HG03175 (cell line): ENCODE measurements at regions not wholly inside any gene's neighbourhood (a gene's known extent, or its start where the extent isn't known, plus 50 kb on each side); places are given as distances from the start of the nearest gene placed in this dataset.
"Not testable (repeated sequence)": the region's sequence is repeated elsewhere in the genome, so short reads cannot be mapped to it uniquely, and the experiment has no call there.

Experiments used
- ATAC-seq: cut with Tn5 transposase; IDR thresholded peaks from one replicate; pipeline ENCODE4 v1.9.1; 2021; ENCODE audit warnings: mild to moderate bottlenecking, moderate library complexity; ENCODE audit not compliant: unreplicated experiment

DNA sequence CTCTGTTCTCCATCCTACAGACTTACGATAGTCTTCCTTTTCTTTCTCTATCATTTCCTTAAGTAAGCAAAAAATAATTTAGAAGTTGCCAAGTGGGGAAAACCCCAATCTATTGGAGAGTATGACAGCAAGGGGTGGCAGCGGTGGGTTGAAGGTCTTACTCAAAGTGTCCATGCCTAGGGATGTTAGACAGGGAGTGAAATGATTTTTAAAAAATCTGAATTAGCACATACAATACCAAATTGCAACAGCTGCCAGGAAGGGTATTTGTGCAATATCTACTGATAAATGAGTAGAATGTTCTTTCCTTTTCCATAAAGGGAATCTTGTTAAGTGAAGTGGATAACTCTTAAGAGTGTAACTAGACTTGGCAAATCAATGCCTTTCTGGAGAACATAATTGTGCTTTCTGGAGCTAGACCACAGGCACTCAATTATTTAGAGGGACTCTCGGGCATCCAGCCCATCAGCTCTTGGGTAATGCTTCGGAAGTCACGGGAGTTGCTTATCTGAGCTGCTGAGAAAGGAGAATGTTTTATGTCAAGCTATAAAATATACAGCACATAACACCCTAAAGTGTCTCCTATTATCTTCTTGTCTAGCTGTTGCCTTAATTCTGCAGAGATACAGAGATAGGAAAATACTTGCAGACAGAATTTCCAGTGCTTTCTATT is 151.5 kb downstream of the KCNJ2 start:
- no peak for ATAC-seq

DNA sequence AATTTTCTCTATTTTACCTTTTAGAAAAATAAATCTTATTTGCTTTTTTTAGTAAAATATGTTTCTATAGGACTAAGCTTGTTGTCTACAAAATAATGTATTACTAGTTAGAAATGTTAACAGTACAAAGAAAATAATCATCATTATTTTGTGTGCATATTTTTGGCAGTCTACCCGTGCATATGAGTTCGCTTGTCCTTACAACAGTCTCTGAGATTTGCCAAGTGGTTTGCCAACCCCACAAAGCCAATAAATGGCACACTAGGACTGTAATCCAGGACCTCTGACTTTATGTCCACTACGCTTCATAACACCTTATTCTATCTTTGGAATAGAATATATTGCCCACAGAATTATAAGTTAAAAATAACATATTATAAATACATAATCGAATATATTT is 152.0 kb downstream of the KCNJ2 start:
- no peak for ATAC-seq

DNA sequence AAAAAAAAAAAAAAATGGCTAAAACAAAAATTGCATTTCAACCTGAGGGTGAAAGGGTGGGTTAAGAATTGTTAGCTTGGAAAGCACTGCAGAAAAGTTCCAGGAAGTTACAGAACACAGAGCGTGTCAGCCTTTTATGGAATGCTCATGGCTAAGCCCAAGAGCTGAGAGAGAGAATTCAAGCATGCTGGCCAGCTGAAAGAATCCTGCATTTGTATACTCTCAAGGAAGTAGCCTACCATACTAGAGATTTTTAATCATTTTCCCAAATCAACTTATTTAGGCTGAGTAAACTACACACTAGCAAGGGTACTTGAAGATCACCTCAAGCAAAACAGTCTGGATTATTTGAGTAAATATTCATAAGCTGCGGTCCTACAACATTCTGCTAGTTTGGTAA is 153.9 kb downstream of the KCNJ2 start:
- ATAC-seq: no peak

DNA sequence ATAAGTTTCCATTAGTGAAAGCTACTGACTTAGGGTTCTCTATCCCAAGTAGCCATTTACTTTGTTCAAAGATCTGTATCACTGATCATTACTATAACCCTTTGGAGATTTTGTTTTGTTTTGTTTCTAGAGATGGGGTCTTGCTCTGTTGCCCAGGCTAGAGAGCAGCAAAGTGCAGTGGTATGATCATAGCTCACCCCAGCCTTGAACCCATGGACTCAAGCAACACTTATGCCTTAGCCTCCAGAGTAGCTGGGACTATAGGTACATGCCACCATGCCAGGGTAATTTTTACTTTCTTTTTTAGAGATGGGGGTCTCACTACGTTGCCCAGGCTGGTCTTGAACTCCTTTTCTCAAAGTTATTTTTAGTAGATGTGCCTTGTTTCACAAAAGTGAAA is 154.7 kb downstream of the KCNJ2 start:
- no peak for ATAC-seq

DNA sequence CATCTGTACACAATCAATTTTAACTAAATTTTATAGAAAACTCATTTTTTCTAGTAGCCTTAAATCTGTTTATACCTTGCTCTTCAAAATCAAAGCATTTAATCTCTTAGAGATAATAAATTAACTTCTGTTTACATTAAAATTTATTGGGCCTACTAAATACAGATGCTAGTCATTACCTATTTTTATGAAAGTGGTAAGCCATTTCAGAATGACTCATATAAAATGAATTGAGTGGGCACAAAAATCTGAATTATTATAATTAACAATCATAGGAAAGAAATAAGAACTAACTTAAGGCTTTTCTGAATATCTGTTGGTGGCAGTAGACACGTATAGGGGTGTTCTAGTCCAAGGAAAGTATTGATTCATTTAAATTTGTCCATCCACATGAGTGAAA is 157.9 kb downstream of the KCNJ2 start:
- ATAC-seq: no peak

DNA sequence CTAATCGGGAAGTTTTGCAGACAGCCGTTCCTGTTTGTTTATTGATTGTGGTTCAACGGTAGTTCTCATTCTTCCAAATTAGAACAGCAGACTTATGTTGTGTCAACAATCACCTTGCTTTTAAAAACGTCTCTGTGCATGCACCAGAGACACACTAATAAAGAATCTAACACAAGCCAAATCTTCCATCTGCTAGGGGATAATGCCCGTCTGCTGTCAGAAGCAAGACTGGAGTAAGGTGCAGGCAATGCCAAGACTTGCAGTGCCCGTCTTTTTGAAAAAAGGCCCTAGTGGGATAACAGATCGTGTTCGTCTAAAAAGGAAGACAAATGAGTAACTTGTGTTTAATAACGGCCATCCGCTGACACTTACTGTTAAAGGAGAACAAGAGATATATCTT is 158.4 kb downstream of the KCNJ2 start:
- ATAC-seq: no peak

DNA sequence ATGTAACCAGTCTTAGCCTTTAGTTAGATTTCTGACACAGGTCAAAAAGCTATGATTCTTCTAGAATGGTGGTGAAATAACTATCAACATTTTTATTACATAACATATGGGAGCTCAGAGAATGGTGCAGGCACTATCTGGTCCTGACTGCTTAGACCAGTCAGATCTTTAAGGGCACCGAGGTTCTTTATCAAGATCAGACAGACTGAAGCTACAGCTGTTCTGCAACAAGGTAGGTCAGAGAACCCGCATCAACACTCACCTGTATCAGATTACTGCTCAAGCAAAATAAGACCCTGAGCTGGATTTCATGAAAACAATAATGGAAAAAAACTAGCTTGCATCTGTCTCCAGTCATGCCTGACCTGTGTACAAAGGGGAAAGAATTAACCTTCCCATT is 160.4 kb downstream of the KCNJ2 start:
- no peak for ATAC-seq

DNA sequence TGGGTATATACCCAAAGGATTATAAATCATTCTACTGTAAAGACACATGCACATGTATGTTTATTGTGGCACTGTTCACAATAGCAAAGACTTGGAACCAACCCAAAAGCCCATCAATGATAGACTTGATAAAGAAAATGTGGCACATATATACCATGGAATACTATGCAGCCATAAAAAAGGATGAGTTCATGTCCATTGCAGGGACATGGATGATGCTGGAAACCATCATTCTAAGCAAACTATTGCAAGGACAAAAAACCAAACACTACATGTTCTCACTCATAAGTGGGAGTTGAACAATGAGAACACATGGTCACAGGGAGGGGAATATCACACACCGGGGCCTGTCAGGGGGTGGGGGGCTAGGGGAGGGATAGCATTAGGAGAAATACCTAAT is 161.7 kb downstream of the KCNJ2 start:
- not testable (repeated sequence) for ATAC-seq

DNA sequence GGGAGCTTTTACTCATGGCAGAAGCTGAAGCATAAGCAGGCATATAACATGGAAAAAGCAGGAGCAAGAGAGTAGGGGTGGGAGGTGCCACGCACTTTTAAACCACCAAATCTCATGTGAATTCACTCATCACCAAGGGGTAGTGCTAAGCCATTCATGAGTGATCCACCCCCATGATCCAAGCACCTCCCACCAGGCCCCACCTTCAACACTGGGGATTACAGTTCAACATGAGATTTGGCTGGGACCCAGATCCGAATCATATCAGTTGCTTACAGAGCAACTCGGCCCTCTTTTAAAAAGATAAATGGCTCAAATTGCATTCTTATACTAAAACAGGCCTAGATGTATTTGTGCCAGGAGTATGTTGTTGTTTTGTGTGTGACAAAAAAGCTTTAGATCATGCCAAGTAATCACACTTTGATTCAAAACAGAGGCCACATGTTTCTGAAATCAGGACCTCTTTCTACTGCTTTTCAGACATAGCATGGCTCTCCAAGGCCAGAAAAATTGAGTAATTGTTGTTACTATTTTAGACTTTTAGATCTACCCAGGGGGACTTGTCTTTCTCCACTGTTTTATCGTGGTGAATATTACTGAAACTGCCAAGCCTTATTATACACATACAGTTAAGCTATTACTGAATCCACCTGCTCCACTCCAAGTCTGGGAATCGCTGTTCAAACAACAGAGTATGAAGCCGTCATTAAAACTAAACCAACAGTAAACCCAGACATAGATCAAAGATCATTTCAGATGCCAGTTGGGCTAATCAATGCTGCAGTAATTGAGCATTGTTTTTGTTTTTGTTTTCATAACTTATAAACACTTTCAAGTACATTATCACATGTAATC is 163.3 kb downstream of the KCNJ2 start:
- no peak for ATAC-seq

DNA sequence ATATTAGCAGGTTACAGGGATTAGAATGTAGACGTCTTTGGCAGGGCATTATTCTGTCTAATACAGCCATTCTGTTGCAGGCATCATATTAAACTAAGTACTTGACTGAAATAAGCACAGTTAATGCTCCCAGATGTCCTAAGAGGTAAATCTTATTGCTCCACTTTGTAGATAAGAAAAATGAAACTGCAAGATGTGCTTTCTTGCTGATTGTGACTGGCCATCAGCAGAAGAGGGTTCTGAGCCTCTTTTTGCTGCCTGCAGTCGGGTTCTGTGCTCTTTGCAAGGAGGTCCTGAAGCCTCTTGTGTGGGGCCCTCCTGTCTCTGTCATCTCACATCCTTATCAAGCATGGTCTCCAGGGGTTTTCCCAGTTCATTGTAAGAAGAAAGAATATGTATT is 167.1 kb downstream of the KCNJ2 start:
- ATAC-seq: no peak

DNA sequence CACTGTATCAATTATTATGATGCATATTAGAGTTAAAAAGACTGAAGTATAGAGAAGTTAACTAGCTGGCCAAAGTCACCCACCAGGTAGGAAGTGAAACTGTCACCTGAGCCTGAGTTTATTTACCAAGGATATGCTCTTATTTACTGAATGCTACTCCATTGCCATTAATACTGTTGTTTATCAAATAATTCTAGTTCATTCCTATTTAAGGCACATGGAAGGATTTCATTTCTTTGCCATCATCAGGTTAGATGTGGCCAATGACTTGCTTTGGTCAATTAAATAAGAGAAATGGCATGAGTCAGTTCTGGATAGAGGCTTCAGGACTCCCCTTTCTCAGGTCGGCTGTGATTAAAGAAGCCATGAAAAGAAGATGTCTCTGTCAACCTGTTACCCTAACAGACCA is 169.6 kb downstream of the KCNJ2 start:
- no peak for ATAC-seq

DNA sequence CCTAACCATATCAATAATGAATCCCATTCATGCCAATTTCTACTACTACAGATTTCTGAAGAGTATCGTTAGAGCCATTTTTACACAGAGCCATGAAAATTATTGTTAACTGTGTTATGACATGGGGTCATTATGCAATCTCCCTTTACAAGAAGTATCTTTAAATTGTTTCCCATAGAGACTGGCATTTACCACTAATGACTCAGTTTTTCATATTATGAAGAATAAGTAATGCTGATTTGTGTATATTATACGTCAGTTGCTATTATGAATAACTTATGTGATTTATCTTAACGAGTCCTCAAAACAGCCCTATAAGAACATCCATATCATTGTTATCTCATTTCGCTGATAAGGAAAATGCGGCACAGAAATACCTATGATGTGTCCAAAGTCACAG is 173.8 kb downstream of the KCNJ2 start:
- ATAC-seq: no peak

DNA sequence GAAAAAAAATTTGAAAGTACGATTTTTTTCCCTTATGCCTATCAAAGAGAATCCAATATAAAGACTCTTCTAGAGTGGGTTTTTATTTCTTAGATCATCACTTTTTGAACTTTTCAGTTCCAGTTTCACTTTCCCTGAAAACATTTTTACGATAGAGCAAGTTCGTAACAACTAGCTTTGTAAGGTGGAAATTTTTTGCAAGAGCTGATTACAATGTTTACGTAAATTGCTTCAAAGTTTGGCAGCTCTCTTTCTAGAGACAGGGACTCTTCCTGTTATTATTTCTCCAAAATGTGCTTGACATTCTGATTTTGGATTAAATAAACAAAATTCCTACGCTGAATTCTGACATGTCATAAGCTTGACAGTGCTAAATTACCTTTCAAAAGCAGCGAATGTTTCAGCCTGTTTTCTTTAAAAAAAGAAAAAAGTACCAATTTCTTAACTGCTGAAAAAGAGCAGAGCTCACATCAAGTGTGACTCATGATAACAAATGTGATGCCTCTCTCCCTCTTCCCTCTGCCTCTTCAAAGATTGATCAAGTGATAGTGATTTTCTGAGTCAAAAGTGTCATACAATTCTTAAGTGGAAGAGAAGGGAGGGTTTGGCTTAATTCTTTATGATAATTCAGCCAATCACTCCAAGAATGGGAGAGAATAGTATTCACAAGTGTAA is 175.2 kb downstream of the KCNJ2 start:
- no peak for ATAC-seq

DNA sequence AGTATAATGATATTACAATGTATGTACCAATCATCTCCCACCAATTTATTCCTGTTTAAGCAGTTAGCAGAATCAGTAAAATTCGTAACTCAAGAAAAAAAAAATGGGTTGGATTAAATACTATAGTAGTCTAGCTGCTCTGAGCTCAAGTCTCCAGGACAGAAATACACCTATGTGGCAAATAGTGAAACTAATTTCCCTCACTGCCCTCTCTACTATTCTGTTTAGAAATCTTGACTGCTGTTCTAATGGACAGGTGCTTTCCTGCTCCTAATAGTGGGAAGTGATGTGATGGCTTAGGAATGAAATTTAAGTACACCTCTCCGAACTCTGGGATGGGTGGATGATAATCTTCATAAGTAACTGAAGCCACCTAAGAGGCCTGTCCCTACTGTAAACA is 175.7 kb downstream of the KCNJ2 start:
- ATAC-seq: no peak

DNA sequence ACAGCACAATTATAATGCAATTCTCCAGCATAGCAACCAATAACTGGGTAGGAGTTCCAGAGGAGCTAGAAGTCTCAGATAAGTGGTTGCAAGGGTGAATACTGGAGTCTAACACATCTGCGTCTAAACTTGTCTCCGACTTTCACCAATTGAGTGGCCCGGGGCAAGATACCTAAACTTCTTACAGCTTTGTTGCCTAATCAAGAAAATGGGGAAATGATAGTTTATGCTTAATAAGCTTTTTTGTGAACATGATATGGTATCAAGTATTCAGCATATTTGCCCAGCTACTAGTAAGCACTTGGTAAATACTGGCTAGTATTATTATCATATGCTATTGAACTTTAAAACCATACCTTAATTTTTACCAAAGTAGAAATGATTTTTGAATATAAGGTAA is 183.5 kb downstream of the KCNJ2 start:
- no peak for ATAC-seq

DNA sequence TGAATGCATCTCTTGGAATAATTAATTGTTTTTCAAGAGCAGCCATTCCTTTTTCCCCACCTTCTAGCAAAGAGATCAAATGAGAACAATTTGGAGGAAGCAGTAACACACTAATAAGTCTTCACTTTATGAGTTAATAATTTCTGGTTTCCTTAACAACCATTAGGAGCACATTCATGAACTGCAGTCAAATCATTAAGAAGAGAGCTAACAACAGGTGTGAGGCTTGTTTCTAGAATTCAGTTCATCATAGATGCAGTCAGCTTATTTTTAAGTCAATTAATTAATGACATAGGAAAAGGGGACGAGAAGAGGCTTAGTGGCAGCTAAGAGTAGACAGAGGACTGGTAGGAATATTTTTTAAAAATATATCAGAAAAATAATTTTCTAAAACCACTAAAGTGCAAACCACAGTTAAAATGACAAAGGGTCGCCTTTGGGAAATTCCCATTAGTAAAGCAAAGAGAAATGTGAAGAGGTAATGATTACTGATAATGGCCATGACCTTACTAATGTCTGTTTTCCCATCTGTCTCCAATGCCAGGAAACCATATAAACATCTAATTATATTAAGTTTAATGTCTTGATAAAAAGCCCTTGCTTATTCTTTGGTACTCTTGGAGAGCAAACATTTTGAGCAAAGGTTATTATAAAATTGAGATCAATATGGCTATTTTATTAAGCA is 184.2 kb downstream of the KCNJ2 start:
- ATAC-seq: no peak

DNA sequence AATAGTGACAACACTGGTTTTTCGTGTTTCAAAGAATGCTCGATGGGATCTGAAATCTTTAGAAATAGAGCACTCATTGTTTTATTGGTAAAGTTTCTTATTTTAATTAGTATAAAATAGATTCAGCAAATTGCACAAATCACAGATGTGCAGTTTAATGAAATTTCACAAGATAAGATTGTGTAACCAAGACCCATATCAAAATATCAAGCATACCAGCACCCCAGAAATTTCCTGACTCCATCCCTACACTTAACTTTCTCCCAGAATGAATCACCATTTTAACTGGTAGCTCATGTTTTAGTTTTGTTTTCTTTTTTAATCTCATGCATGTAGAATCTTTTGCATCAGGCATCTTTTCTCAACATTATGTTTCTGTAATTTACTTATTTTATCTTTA is 185.9 kb downstream of the KCNJ2 start:
- no peak for ATAC-seq

DNA sequence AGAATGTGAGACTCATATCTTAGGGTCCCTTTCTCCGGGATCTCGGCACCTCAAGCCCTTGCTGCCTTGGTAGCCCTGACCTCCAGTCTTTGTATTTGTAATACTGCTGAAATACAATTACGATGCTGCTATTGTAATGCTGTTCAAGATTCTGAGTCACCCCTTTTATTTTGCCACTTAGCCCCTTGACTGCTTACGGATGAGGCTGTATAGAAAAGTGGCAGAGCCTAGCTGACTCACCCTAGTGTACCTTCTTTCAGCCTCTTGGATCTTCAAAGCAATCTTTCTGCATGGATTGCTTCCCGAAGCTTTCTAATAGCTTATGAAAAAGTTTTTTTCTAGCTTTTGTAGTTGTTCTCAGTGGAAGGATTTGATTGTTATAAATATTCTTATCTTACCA is 187.9 kb downstream of the KCNJ2 start:
- ATAC-seq: no peak

DNA sequence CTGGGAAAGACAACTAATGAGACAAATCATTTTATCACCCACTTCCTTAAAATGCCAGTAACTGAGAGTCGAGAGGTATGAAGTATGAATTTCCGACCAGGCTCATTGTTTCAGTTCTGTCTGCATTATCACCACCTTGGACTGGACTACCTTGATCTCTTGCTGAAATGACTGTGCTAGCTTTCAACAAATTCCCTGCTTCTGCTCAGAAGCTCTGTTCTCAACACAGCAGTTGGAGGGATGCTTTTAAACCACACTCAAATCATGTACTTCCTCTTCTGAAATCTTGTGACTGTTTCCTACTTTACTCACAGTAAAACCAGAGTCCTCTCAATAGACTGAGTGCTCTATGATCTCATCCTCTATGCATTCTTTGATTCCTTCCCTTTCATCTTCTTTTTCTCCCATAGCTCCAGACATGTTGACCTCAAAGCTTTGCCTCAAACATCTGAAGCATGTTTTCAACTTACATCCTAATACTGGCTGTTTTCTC is 195.8 kb downstream of the KCNJ2 start:
- ATAC-seq: peak; percentile 46

DNA sequence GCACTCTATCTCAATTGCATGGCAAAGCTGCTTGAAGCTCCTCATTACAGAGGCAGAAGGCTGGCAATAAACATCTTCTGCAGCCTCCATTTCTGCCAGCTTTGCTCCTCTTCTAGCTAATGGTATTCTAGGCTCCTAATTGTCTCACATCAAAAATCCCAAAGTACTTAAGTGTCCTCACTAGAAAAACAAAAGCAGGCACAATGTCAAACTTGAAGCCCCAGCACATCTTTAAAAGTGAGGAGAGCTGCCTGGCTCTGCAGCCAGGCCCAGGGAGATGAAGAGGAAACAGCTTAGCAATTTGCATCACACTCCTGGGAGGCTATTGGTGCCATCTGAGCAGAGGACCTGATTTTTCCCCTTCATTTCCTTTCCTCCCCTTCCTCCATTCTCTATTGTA is 197.1 kb downstream of the KCNJ2 start:
- no peak for ATAC-seq

DNA sequence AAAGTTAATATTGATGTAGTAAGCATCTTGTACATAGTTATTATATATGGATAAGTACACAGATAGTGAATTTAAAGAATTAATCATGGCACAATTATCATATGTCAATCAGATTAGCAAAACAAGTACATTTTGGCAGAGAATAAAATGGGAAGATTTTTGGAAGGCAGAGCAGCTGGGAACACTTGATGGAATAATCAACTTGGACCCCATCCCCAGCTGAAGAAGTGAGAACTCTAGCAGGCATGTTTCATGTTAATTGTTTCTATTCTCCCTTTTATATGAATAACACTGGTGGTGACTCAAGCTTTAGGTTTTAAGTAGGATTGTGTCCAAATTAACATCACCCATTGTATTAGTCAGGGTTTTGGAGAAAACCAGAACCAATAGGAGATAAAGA is 198.7 kb downstream of the KCNJ2 start:
- ATAC-seq: no peak
